Body of pancreas (tissue), 4 donors: ENCODE measurements at regions not wholly inside any gene's neighbourhood (a gene's known extent, or its start where the extent isn't known, plus 50 kb on each side); places are given as distances from the start of the nearest gene placed in this dataset.
"Not testable (repeated sequence)": the region's sequence is repeated elsewhere in the genome, so short reads cannot be mapped to it uniquely, and the experiment has no call there.

ENCODE experiments used
- ATAC-seq: fragments of 150-250 bp; one replicate; pipeline ENCODE4 v1.9.1; 2016
- DNase-seq, 4 donors: peaks; one replicate each; pipeline ENCODE4 v3.0.0-alpha.2; 2019
- H3K27ac ChIP-seq, 4 donors: fragments of 200-600 bp; sonication (generic); 1 replicate in 3 of 4; 2 replicates in 1 of 4; pipeline versions ENCODE4 v1.5.1 to v1.6.1; 2016 to 2019; ENCODE audit warnings: mild to moderate bottlenecking in 1 of 4, mixed read lengths in 1 of 4, moderate library complexity in 1 of 4
- H3K27me3 ChIP-seq, 2 donors: fragments of 200-600 bp; sonication (generic); one replicate each; pipeline ENCODE4 v1.6.0; 2016; ENCODE audit warnings: mild to moderate bottlenecking in 1 of 2
- H3K36me3 ChIP-seq, 2 donors: fragments of 200-600 bp; sonication (generic); replicated peaks in 1 of 2; 2 replicates each; pipeline ENCODE4 v1.5.1; 2016; ENCODE audit warnings: low read depth in 2 of 2; ENCODE audit not compliant: insufficient read depth in 1 of 2
- H3K4me1 ChIP-seq: fragments of 200-600 bp; sonication (generic); one replicate; pipeline ENCODE4 v1.6.0; 2016
- H3K4me3 ChIP-seq, 2 donors: fragments of 200-600 bp; sonication (generic); 1 replicate in 1 of 2; 2 replicates in 1 of 2; pipeline ENCODE4 v1.5.1; 2016 to 2019
- H3K9me3 ChIP-seq, 3 donors: fragments of 200-600 bp; sonication (generic); 1 replicate in 2 of 3; 2 replicates in 1 of 3; pipeline ENCODE4 v1.5.1; 2016
- POLR2A ChIP-seq, 3 donors: fragments of 450-650 bp; IDR thresholded peaks; one replicate each; pipeline ENCODE4 v1.6.1; 2016; ENCODE audit warnings: antibody characterized with exemption in 3 of 3, mild to moderate bottlenecking in 2 of 3
- WGBS, 2 donors: methylation state at CpG; one replicate each; pipeline ENCODE4 v1.1.5; 2017; 5-methylcytosine and 5-hydroxymethylcytosine counted together
- intact Hi-C: fragments of 100-400 bp; cut with DNase I; formaldehyde crosslinking; loops from one replicate; pipeline ENCODE4 v1.15.1; 2023
- TF ChIP-seq, protein P1 (sequence below), 7 experiments: fragments of 450-650 bp in 4 of 7; fragments of 200-600 bp in 3 of 7; sonication (generic) in 3 of 7; IDR thresholded peaks; one replicate each; pipeline ENCODE4 v1.5.1; 2016 to 2019; ENCODE audit warnings: antibody characterized with exemption in 7 of 7

GRCh38 chr13:95411428-95412040 is 110.3 kb upstream of the ABCC4 start:
- Histone ChIP-seq H3K4me3 (no peak overlapping the region), H3K36me3 (no peaks in the 10 kb centered on the region), H3K4me1 (no peaks in the 10 kb centered on the region), H3K27ac (no peak overlapping the region), H3K27me3 (no peaks in the 10 kb centered on the region), H3K9me3 (no peaks in the 10 kb centered on the region)
- no peak for ATAC-seq
- intact Hi-C loops, result no loop called here
- 51 to 53% methylated on average over 7 of the region's 7 CpGs for WGBS, 2 donors
- TF ChIP-seq POLR2A (IDR thresholded peaks at IDR 0.05), result no peak
- TF ChIP-seq, protein P1, sequence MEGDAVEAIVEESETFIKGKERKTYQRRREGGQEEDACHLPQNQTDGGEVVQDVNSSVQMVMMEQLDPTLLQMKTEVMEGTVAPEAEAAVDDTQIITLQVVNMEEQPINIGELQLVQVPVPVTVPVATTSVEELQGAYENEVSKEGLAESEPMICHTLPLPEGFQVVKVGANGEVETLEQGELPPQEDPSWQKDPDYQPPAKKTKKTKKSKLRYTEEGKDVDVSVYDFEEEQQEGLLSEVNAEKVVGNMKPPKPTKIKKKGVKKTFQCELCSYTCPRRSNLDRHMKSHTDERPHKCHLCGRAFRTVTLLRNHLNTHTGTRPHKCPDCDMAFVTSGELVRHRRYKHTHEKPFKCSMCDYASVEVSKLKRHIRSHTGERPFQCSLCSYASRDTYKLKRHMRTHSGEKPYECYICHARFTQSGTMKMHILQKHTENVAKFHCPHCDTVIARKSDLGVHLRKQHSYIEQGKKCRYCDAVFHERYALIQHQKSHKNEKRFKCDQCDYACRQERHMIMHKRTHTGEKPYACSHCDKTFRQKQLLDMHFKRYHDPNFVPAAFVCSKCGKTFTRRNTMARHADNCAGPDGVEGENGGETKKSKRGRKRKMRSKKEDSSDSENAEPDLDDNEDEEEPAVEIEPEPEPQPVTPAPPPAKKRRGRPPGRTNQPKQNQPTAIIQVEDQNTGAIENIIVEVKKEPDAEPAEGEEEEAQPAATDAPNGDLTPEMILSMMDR (IDR thresholded peaks at IDR 0.05), result no peak
- DNase-seq, result peak in 1 of 4 donors; percentile 17

GRCh38 chr13:95418946-95419345 is 117.7 kb upstream of the ABCC4 start:
- intact Hi-C loops, result no loop called here
- TF ChIP-seq POLR2A (IDR thresholded peaks at IDR 0.05), result no peak
- TF ChIP-seq, protein P1 (IDR thresholded peaks at IDR 0.05), result no peak
- Histone ChIP-seq H3K27me3 (no peaks in the 10 kb centered on the region), H3K9me3 (no peaks in the 10 kb centered on the region), H3K27ac (no peak overlapping the region), H3K4me1 (no peaks in the 10 kb centered on the region), H3K36me3 (no peaks in the 10 kb centered on the region), H3K4me3 (no peak overlapping the region)
- 45 to 57% methylated on average over 4 of the region's 4 CpGs for WGBS, 2 donors
- no peak for DNase-seq
- ATAC-seq, result no peak

DNA sequence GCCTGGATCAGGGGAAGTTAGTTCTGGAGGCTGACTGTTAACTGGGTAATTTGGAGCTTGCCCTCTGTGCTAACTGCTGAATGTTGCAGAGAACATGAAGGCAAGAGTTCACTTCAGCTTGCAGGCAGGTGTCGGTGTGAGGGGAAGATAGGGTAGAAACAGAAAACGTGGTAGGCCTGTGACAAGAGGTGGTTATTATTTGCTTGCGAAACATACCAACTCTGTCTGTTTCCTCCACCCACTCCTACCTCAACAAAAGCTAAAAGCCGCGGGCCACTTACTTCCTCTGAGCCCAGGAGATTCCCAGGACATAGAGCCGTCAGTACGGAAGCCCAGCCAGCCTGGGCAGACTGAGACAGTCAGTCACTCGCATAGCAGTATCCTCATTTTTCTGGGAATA is 119.2 kb upstream of the ABCC4 start:
- H3K4me3 ChIP-seq, result no peak overlapping the region

DNA sequence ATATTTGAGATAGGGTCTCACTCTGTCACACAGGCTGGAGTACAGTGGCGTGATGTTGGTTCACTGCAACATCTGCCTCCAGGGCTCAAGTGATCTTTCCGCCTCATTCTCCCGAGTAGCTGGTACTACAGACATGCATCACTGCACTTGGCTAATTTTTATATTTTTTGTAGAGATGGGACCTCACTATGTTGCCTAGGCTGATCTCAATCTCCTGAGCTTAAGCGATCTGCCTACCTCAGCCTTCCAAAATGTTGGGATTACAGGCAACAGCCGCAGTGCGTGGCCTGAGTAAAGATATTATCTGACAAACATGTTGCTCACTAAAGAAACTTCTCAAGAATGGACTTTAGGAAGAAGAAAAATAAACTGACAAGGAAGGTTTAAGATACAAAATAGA is 125.4 kb upstream of the ABCC4 start:
- H3K27me3 ChIP-seq, result no peaks in the 10 kb centered on the region
- no peaks in the 10 kb centered on the region for H3K4me1 ChIP-seq
- no peaks in the 10 kb centered on the region for H3K9me3 ChIP-seq
- no peak for ATAC-seq
- H3K36me3 ChIP-seq, result no peaks in the 10 kb centered on the region
- H3K27ac ChIP-seq, result no peak overlapping the region
- 97% methylated on average over 6 of the region's 6 CpGs for WGBS, 2 donors
- intact Hi-C loops, result no loop called here
- TF ChIP-seq, protein P1 (IDR thresholded peaks at IDR 0.05), result no peak
- no peak for TF ChIP-seq POLR2A (IDR thresholded peaks at IDR 0.05)
- DNase-seq, result no peak
- no peak overlapping the region for H3K4me3 ChIP-seq

More for the DNA sequence above, 119.2 kb upstream of the ABCC4 start:
- Histone ChIP-seq H3K27ac (no peak overlapping the region), H3K27me3 (no peaks in the 10 kb centered on the region), H3K9me3 (no peaks in the 10 kb centered on the region), H3K4me1 (no peaks in the 10 kb centered on the region), H3K36me3 (no peaks in the 10 kb centered on the region)
- WGBS, 2 donors, result 72 to 82% methylated on average over 8 of the region's 8 CpGs
- ATAC-seq (no peak), DNase-seq (no peak)
- no peak for TF ChIP-seq POLR2A (IDR thresholded peaks at IDR 0.05)
- TF ChIP-seq, protein P1 (IDR thresholded peaks at IDR 0.05), result no peak
- intact Hi-C loops, result no loop called here

- 63 to 64% methylated on average over 5 to 6 of the region's 6 CpGs for WGBS, 2 donors
- H3K36me3 ChIP-seq, H3K4me1 ChIP-seq, intact Hi-C loops, H3K27ac ChIP-seq, H3K27me3 ChIP-seq, H3K4me3 ChIP-seq, H3K9me3 ChIP-seq, ATAC-seq, DNase-seq: not testable (repeated sequence)
Observed at GRCh38 chr13:95430525-95430924, 122.0 kb upstream of the CLDN10 start.
